Stimulated activated CD4-positive, alpha-beta T cell treated with anti-CD3 and anti-CD28 coated beads, TNF-alpha, amount 100 ng/mL, for 48 hours (primary cell): ENCODE measurements at regions not wholly inside any gene's neighbourhood (a gene's known extent, or its start where the extent isn't known, plus 50 kb on each side); places are given as distances from the start of the nearest gene placed in this dataset.

Source experiments
- DNase-seq, 3 donors: peaks; one replicate each; pipeline ENCODE4 v3.0.0-alpha.2; 2020; ENCODE audit warnings: low read depth in 3 of 3

DNA sequence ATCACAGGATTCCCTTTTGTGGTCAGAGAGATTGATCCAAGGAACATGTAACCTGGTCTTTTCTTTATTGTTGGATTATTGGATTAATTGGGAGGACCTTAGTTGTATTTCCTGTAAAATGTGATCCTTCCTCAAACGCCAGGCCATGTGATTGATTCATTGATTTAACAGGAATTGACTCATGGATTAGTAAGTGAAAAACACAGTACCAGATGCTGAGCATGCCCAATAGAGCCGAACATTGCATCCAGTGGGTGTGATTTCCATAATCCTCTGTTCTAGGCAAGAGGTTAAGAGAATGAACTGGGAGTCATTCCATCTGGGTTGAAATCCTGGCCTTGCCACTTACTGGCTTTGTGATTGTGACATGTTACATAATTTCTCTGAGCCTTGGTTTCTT lies 522.3 kb downstream of the MAT2B start:
- DNase-seq: no peak

DNA sequence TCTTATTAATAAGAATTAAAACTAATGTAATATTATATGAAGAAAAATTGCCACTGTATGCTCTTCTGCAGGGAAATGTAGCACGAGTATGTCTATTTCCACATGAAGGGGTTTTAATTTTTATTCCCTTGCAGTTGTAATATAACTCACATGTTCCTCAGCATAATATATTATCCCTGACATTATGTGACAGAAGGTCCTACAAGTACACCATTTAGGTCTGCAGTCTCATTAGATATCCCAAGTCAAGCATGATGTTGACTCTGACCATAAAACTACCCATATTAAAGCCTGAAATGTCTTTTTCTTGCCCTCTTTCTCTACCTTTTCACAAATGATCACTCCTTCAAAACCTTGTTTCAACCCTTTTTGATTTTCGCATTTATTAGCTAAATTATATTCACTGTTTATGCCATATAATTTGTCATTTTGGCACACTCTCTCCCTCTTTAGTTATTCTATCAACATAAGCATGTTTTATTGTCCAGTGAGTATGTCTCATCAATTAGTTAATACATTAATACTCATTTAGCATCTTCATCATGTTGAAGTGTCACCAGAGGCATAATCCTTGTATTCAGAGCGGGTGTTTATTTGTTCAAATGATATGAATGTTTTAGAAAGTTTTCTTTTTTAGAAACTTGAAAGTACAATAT lies 532.8 kb downstream of the MAT2B start:
- DNase-seq: no peak

DNA sequence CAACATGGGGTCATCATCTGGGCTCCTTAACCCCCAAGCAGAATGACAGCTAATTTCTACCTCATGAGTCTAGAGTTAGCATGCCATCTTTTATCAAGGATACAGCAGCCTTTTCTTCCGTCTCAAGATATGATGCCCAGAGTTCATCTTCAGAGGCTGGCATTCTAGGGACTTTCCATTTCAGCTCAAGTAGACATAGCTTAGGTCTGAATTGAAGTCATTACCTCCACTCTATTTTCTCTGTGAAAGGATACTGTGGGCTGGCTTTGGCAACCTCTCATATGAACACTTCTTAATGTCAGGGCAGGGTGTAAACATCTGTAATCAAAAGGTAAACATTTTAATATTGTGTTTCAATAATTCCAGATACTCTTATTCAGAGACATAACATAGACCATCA lies 535.7 kb downstream of the MAT2B start:
- no peak for DNase-seq

DNA sequence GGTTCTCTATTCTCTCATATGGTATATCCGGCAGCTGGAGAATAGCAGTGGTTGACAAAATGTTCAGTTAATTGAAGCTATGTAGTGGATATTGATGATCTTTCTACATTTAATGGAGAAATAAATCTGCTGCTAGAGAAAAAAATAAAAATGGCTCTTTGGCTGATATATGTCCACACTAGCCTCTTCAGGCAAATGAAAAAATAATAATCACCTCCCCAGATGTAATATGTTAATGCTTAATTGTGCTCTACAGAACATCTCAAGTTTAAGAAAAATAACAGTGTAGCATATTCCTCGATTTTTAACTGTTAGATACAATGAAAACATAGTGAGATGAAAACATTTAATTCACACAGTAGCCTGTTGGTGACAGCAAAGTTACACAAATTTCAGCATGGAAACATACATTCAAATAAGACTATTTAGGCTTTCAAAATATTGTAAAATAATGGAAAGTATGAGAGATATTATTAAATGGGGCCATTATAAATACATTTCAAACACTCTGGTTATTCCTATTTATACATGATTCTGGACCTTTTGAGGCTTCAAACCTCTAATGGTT lies 543.0 kb downstream of the MAT2B start:
- no peak for DNase-seq

DNA sequence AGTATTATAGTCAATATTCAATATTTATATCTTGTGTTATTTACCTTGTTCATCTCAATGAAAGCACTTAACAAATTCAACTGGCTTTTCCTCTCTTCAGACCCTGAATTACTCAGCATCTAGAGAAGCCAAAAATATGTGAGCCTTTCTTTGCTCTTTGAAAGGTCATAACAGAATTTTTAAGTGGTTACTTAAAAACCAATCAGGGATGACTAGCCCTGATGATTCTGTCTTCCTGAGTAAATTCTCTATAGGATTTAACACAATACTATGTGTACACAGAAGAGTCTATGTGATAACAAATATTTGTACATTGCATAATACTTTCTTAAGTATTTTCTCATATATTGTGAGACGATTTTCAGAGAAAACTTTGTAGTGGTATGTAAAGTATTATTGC lies 546.3 kb downstream of the MAT2B start:
- DNase-seq: no peak

DNA sequence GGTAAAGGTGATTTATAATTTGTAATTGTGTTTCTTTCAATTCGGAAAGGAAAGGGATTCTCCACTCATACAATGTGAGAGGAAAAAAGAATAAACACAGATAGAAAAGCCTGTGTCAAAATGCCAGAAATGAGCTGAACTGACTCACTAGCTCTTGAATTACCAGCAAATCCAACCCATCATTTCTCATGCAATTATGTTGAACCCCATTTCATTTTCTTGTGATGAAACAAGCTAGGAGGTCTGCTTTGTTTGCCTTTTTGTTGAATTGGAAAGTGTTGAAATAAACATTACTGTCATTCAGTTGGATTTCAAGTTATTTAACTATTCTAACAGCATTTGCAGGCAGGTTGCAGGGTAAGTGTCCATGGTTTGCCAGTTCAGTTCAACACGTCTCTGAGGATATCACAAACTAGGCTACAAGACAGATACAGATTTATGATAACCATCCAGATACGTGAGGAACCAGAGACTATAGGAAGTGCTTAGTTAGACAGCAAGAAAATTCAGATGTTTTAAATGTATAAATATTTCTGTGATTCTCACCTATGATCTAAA lies 547.2 kb downstream of the MAT2B start:
- no peak for DNase-seq

DNA sequence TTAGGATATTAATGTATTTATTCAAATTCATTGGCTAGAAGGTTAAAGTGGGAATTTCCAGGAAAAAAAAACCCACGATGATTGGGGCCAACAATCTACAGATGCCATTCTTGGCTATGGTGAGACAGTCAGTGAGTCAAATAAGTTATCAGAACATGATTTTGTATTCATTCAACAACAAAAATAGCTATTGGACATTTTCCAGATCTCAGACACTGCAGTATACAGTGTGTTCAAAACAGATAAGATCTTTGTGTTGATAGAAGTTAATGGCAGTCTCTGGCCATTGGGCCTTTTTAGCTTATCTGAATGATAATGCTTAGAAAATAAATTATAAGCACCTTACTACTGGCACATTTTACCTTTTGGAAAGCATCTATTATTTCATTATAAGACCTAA lies 547.7 kb downstream of the MAT2B start:
- DNase-seq: no peak

DNA sequence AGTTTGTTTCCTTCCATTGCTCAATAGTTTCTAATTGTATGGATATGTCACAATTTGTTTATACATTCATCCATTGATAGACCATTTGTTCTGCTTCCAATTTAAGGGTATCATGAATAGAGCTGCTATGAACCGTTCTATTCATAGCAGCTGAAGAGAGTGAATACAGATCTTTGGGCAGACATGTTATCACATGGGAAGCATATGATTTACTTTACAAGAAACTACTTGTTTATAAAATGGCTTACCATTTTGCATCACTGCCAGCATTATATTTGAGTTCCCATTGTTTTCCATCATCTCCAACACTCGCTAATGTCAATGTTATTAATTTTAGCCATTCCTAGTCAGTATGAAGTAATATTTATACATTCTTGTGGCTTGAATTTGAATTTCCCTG lies 549.0 kb downstream of the MAT2B start:
- DNase-seq: no peak

DNA sequence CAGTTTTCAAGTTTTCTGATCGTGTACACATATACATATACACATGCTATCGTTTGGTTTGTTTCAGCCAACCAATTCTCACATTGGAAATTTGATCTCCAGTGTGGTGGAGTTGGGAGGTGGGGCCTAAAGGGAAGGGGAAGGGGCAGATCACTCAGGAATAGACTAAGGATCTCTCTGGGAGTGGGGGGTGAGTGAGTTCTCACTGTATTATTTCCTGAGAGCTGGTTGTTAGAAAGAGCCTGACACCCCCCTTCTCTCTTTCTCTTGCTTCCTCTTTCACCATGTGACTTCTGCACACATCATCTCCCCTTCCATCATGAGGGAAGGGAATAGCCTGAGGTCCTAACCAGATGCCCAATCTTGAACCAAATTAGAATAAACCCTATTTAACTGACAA lies 551.7 kb downstream of the MAT2B start:
- DNase-seq: no peak

DNA sequence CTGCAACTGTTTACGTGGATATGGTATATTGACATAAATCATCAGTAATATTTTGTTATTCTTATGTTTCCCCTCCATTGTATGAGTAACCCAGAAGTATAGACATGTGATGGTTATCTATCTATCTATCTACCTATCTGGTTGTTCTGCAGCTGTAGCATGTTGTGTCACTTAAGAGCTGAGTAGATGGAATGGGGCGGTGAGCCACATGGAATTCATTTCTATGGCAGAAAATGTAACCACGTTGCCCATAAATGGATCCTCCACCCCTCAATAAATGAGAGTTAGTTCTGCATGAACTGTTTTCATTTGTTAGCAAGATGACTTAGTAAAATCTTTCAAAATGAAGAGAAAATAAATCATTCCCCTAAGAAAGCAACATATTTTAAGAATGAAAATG lies 553.2 kb downstream of the MAT2B start:
- DNase-seq: no peak

DNA sequence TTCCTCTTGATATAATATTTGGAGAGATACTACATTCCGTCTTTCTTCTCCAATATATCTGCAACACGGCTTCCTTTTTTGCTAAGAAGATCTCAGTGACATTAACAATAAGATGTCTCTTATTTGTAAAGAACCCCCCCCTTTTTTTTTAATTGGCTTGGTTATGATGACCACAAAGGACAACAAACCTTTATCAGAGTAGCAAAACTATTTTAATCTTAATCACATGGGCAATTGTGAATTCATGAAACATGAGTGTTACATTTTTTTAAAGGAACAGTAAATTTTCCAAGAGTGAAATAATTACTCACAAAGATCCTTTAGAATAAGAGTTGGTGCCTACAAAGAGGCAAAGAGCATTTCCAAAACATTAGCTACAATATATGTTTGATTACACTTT lies 554.1 kb downstream of the MAT2B start:
- no peak for DNase-seq

DNA sequence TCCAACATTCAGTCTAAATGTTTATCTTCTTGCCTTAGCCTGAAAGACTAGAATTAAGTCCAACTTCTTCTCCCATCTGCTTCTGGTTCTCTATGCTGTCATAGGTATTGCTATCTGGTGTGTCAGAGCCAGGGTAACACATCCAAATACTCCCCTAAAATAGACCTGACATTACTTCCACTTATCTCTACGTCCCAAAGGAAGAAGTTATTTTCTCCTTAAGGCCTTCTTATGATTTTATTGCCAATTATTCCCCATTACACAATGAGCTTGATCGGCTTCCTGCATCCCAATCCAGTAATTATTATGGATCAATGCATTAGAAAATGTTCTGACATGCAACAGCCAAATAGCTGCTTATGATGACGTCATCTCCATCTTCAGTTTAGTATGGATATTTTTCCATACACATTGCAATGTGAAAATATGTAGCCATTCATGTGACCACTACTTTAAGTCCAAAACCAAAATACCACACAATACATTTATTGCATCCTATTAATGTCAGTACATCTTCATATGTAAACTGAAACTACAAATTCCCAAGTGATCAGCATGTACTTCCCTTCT lies 555.5 kb downstream of the MAT2B start:
- no peak for DNase-seq

DNA sequence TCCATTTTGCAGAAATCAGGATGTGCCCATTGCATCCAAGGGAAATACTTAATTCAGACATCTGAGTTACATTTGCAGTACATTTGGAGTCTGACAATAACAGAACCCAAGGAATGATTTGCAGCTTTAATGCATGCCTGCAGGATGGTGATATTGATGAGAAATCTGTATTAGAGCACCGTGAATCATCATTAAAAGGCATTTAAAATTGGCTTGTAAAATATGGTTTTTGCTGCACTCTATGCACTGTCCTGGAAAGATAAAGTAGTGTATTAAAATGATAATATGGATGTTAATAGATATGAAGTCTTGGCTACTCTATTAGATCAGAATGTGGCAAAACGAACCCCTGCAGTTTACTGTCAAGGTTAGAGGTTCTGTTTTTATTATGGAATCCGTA lies 556.9 kb downstream of the MAT2B start:
- DNase-seq: no peak

DNA sequence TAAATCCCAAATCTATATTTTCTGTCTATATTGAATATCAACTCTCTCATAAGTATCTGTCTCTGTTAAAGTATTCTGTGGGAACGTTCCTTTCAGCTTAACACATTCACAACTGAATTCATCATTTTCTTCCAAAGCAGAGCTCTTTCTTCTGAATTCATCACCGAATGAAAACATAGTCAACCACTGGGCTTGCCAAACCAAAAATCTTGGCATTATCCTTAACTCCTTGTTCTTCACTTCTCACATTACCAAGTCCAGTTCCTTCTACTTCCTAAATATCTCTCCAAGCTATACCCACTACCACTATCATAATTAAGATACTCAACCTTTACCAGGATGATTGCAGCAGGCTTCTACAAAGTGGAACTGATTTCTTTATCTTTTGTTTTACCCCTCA lies 559.8 kb downstream of the MAT2B start:
- no peak for DNase-seq

DNA sequence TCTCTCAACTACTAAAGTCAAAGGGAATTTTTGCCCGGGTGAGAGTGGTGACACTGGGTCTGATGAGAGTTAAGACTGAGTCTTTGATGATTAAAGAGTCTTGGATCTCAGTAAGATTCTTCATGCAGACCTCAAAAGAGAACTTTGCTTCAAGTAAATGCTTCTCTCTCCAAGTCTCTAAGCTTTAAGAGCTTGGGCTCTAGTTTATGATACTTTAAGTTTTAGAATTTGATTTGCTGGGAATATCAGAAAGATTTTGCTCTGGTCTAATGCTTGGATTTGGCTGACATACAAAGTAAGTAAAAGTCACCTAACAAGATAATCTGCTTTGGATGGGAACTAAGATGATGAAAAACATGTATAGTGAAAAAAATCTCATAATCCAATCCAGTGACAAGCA lies 566.3 kb downstream of the MAT2B start:
- DNase-seq: no peak

DNA sequence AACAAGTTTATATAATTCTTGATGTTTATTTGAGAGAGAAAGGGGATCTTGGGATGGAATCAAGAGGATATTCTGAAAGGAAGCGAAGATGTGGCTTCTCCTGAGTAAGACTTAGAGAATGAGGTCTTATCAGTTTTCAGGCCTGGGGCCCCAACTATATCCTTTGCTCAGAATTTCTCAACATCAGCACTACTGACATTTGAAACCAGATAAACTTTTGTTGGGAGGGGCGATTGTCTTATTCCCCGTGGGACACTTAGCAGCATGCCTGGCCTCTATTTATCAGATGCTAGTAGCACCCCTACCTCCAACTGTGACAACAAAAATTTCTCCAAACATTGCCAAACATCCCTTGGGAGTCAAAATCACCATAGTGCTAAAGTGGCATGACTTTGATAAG lies 567.7 kb downstream of the MAT2B start:
- DNase-seq: no peak

DNA sequence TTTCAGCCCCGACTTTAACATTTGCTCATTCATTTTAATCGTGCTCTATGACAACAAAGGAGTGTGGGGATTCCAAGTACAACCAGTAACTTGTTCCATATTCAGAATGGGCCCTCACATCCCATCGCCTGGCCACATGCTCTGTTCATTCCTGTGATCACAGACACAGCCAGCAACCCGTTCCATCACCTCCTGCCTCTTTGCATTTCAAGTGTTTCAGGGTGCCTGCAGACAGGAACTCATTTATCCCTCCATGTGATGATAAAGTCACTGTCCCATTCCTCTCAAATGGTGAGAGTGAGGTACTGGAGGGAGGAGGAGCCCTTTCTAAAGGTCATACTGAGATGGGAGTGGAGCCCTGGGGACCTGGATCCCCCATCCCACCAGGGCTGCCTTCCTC lies 571.1 kb downstream of the MAT2B start:
- no peak for DNase-seq

DNA sequence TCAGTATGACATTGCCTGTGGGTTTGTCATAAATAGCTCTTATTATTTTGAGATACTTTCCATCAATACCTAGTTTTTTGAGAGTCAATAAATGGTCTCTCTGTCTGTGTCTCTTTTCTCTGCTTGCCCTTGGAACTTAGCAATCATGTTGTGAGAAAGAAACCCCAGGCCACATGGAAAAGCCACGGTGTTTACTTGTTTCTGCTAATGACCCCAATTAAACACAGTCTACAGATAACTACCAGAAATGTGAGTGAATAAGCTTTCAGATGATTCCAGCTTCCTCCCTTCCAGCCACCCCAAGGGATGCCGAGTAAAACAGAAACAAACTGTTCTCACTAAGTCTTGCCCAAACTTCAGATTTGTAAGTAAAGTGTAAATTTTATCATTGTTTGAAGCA lies 584.9 kb downstream of the MAT2B start:
- DNase-seq: no peak

DNA sequence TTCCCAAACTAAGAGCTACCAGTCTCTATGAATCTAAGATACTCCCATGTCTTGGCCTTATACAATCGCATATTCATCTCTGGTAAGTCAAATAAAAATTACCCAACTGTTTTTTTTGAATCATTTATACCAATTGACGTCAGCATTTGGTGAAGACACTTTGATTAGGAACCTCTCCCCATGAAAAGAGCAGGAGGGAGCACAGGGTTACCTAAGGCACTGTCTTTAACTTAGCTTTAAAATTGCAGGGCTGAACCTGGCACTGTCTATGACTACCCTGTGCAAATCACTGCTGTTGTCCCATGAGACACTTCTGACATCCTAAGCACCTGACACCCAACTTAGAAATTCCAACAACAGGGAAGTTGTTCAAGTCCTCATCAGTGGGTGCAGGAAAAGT lies 586.4 kb downstream of the MAT2B start:
- DNase-seq: no peak

DNA sequence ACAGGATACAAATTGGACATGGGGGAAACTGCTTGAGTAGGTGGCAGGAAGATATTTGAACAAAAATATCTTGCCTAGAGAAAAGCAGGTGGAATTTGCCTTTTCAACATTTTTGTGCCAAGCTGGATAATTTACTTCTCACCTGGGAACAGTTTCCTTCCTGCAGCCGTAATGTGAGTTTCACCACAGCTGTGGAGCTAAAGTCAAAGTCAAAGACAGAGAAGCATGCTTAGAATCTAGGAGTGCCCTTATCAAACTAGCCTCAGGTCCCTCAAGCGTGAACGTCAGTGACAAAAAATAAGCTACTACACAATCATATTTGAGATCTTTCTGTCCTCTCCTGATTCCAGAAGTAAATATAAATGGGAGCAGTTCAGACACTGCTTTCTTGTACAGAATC lies 588.9 kb downstream of the MAT2B start:
- DNase-seq: no peak

DNA sequence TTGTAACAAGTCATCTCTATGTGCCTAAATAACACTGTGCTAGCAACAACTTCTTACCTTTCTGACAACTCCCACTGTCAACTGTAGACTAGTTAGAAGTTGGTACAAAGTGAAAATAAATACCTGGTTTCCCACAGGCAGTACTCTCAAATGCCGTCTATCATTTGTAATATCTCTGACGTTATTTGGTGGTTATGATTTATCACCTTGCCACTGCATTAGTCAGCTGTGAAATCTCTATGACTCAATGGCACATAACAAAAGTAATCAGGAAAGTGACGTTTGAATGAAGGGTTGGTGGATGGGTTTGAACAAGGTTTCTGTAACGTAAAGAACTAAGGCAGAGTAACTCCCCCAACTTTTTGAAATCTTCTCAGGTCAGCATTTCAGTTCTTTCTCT lies 592.3 kb downstream of the MAT2B start:
- DNase-seq: no peak

DNA sequence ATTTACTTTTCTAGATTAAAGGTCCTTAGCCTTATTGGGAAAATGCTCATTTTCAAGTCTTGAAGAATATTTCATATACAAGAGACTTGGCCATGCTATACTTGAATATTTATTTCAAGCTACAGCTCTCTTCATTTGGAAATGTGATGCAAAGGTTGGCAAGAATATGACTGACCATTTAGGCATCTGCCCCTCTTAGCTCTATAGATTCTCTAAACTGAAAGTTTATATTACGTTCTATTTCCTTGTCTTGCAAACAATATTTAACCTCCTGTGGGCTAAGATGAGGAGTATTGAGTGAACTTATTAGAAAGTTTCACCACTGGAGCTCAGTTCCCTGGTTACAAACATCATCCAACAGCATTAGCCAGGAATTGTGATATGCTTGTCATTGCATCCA lies 593.1 kb downstream of the MAT2B start:
- no peak for DNase-seq

DNA sequence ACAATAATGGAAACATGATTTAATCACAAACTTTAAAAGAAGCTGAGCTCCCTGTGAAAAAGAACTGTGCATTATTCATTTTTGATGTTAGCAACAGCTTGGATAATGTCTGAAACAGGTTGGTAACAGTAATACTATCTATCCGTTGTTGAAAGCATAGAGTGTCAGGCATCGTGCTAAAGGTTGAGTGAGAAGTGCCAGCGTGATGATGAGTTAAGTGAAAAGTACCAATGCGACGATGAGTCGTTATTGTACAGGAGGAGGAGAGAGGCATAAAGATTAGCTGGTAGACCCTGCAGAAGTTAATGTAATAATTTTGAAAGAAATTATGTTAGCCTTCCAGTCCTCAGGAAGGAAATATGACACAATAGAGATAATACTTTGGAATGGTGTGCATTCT lies 593.6 kb downstream of the MAT2B start:
- DNase-seq: no peak

DNA sequence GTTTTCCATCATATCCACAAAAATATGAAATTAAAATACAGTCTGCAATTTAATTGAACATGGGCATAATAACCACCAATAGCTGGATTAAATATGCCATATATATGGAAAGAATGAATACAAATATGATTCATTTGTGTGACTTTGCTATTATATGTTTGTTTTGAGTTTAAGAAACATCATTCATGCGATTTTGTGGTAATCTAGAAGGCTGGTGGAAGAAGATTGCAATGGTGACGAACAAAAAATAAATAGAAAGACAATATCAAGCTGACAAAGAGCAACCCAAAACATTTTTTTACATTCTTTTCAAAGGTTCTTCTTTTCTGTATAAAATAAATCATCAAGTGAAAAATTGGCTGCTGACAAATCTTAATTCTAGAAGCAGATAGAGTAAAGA lies 610.0 kb downstream of the MAT2B start:
- DNase-seq: no peak
